ENCODE measurements at regions not wholly inside any gene's neighbourhood (a gene's known extent, or its start where the extent isn't known, plus 50 kb on each side); places are given as distances from the start of the nearest gene placed in this dataset.
"Not testable (repeated sequence)": the region's sequence is repeated elsewhere in the genome, so short reads cannot be mapped to it uniquely, and the experiment has no call there.

DNA sequence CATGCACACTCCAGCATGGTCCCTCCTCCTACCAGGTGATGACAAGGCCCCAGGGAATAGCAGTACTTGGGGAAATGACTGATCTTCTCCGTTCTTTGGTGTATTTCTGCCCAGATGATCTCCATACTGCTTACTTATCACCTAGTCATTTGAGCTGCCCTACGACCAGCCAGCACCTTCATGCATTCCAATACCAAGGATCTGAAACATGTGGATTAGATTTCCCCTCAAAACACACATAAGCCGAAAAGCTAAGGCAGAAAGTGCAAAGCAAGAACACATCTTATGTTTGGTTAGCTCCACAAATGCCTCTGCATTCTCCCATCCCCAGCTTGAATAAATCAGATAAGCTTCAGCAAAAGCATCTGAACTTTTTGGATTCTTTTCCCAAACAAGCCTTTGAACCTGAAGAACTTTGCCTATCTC is 64.8 kb upstream of the BCL6 start:
- peaks cover 9% of the 10 kb centered on the region for H3K4me1 ChIP-seq
- H3K27me3 ChIP-seq (ENCODE audit: control insufficient read depth, insufficient read depth, low read length) = no peaks in the 10 kb centered on the region
- TF ChIP-seq, protein P1, sequence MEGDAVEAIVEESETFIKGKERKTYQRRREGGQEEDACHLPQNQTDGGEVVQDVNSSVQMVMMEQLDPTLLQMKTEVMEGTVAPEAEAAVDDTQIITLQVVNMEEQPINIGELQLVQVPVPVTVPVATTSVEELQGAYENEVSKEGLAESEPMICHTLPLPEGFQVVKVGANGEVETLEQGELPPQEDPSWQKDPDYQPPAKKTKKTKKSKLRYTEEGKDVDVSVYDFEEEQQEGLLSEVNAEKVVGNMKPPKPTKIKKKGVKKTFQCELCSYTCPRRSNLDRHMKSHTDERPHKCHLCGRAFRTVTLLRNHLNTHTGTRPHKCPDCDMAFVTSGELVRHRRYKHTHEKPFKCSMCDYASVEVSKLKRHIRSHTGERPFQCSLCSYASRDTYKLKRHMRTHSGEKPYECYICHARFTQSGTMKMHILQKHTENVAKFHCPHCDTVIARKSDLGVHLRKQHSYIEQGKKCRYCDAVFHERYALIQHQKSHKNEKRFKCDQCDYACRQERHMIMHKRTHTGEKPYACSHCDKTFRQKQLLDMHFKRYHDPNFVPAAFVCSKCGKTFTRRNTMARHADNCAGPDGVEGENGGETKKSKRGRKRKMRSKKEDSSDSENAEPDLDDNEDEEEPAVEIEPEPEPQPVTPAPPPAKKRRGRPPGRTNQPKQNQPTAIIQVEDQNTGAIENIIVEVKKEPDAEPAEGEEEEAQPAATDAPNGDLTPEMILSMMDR (IDR thresholded peaks at IDR 0.05) = no peak

DNA sequence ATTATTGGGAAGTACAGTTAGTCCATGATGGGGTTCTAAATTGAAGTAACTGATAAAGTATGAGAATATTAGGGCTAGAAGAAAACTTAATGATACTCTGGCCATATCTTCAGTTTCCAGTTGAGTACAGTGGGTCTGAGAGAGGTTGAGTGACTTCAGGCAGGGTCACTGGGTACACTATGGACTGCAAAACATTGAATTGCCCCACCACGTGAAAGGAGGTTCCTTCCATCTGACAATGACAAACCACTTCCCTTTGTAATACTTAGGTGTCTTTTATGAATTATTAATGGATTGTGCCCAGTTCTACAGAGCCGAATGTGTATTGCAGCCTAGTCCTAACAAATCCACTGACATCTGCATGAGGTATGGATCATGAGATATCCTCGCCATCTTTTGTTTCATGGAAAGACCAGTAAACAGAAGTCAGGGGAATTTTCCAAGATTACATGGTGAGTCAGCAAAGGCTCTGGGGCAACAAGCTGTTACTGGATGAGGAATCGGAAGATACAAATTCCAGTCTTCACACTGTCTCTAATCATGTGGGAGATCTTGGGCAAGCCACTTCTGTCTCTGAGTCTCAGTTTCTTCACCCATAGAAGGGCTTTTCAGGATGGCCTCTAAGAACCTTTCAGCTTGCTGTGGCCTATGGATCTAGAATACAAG is 66.5 kb upstream of the BCL6 start:
- H3K4me1 ChIP-seq = peaks cover 9% of the 10 kb centered on the region
- TF ChIP-seq, protein P1 (IDR thresholded peaks at IDR 0.05) = no peak
- H3K9ac ChIP-seq = no peak overlapping the region
- no peaks in the 10 kb centered on the region for H3K79me2 ChIP-seq
- H3K4me3 ChIP-seq (ENCODE audit: low read depth, low read length) = no peak overlapping the region
- H3K9me3 ChIP-seq (ENCODE audit: control insufficient read depth, low read length) = no peaks in the 10 kb centered on the region
- no peaks in the 10 kb centered on the region for H3K27me3 ChIP-seq (ENCODE audit: control insufficient read depth, insufficient read depth, low read length)
- H2AFZ ChIP-seq = no peak overlapping the region
- H3K36me3 ChIP-seq (ENCODE audit: control insufficient read depth, insufficient read depth, low read length) = no peaks in the 10 kb centered on the region
- no peak overlapping the region for H3K27ac ChIP-seq
- no peak overlapping the region for H3K4me2 ChIP-seq (ENCODE audit: low read length)

More for the DNA sequence above, 64.8 kb upstream of the BCL6 start:
- Histone ChIP-seq H3K36me3 (ENCODE audit: control insufficient read depth, insufficient read depth, low read length) (no peaks in the 10 kb centered on the region), H3K9me3 (ENCODE audit: control insufficient read depth, low read length) (no peaks in the 10 kb centered on the region), H3K79me2 (no peaks in the 10 kb centered on the region), H2AFZ (no peak overlapping the region), H3K4me3 (ENCODE audit: low read depth, low read length) (no peak overlapping the region), H3K27ac (no peak overlapping the region), H3K9ac (no peak overlapping the region), H3K4me2 (ENCODE audit: low read length) (no peak overlapping the region)

DNA sequence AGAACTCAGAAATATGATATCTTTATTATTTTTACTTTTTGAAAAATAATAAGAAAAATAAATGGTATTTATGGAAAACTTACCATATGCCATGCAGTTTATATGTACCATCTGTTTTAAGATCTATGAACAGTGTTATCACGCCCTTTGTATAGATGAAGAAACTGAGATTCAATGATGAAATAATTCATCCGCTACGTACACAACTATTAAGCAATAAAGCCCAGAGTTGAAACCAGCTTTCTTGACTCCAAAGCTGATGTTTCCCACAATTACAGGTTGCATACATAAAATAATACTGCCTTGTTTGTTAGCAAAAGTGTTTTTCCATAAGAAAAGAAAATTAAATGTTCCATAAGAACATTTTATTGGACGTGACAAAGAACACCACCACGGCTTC is 67.2 kb upstream of the BCL6 start:
- TF ChIP-seq, protein P1 (IDR thresholded peaks at IDR 0.05) = no peak
- H3K4me1 ChIP-seq = peaks cover 9% of the 10 kb centered on the region
- no peak overlapping the region for H3K27ac ChIP-seq
- no peak overlapping the region for H3K4me2 ChIP-seq (ENCODE audit: low read length)
- no peak overlapping the region for H3K9ac ChIP-seq
- H3K4me3 ChIP-seq (ENCODE audit: low read depth, low read length) = no peak overlapping the region
- no peaks in the 10 kb centered on the region for H3K27me3 ChIP-seq (ENCODE audit: control insufficient read depth, insufficient read depth, low read length)
- H2AFZ ChIP-seq = no peak overlapping the region
- no peaks in the 10 kb centered on the region for H3K79me2 ChIP-seq
- H3K9me3 ChIP-seq (ENCODE audit: control insufficient read depth, low read length) = no peaks in the 10 kb centered on the region
- H3K36me3 ChIP-seq (ENCODE audit: control insufficient read depth, insufficient read depth, low read length) = no peaks in the 10 kb centered on the region

DNA sequence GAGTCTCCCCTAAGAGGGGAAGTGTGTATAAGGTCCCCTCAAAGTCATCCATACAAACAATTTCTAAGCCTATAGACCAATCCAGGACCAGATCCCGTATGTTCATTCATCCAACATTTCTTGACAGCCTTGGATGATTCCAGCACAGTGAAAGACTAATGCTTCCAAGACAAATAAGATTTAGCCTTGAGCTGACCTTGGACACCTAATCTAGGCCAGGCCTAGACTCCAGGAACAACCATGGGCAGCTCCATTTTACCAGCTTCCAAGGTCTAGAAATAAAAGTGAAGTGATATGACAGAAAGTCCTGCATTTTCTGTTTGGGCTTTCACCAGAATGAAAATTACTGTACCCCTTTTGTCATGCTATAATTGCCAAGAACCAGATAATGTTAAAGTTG is 67.9 kb upstream of the BCL6 start:
- TF ChIP-seq, protein P1 (IDR thresholded peaks at IDR 0.05) = no peak
- H3K4me3 ChIP-seq (ENCODE audit: low read depth, low read length) = no peak overlapping the region

DNA sequence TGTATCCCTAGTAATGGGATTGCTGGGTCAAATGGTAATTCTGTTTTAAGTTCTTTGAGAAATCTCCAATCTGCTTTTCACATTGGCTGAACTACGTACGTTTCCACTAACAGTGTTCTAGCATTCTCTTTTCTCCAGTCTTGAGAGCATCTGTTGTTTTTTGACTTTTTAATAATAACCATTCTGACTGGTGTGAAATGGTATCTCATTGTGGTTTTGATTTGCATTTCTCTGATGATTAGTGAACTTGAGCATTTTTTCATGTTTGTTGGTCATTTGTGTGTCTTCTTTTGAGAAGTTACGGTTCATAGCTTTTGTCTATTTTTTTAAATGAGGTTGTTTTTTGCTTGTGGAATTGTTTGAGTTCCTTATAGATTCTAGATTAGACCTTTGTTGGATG is 72.5 kb upstream of the BCL6 start:
- H3K79me2 ChIP-seq; H3K4me3 ChIP-seq (ENCODE audit: low read depth, low read length); H3K27me3 ChIP-seq (ENCODE audit: control insufficient read depth, insufficient read depth, low read length); H3K36me3 ChIP-seq (ENCODE audit: control insufficient read depth, insufficient read depth, low read length); H2AFZ ChIP-seq; H3K4me2 ChIP-seq (ENCODE audit: low read length); H3K9ac ChIP-seq; H3K4me1 ChIP-seq; H3K27ac ChIP-seq; H3K9me3 ChIP-seq (ENCODE audit: control insufficient read depth, low read length): not testable (repeated sequence)

More for the DNA sequence above, 67.9 kb upstream of the BCL6 start:
- no peak overlapping the region for H3K27ac ChIP-seq
- no peaks in the 10 kb centered on the region for H3K36me3 ChIP-seq (ENCODE audit: control insufficient read depth, insufficient read depth, low read length)
- peaks cover 9% of the 10 kb centered on the region for H3K4me1 ChIP-seq
- H3K9me3 ChIP-seq (ENCODE audit: control insufficient read depth, low read length) = no peaks in the 10 kb centered on the region
- no peaks in the 10 kb centered on the region for H3K27me3 ChIP-seq (ENCODE audit: control insufficient read depth, insufficient read depth, low read length)
- H3K4me2 ChIP-seq (ENCODE audit: low read length) = no peak overlapping the region
- H3K79me2 ChIP-seq = no peaks in the 10 kb centered on the region
- H3K9ac ChIP-seq = no peak overlapping the region
- H2AFZ ChIP-seq = no peak overlapping the region
